WTC11 (cell line): ENCODE measurements at regions not wholly inside any gene's neighbourhood (a gene's known extent, or its start where the extent isn't known, plus 50 kb on each side); places are given as distances from the start of the nearest gene placed in this dataset.

Source experiments
- ATAC-seq: fragments of 200-7000 bp; cut with Tn5 transposase; 2 replicates; pipeline ENCODE4 v1.10.0; 2021; ENCODE audit warnings: mild to moderate bottlenecking, moderate library complexity
- CTCF ChIA-PET: fragments of 300-600 bp; sonication (Branson Sonifier 250); formaldehyde crosslinking; loops from one replicate; lab custom pipeline; 2021; ENCODE audit warnings: antibody characterized with exemption; lab: Charles Lee
- POLR2A ChIA-PET: fragments of 350-600 bp; sonication (Branson Sonifier 250); formaldehyde crosslinking; loops from one replicate; lab custom pipeline; 2021; ENCODE audit warnings: antibody characterized with exemption; lab: Charles Lee
- DNase-seq: peaks from one replicate; pipeline ENCODE4 v3.0.0; 2021; ENCODE audit warnings: low spot score
- H3K27ac Mint-ChIP-seq: 2 replicates; pipeline ENCODE4 v1.8.0; 2021; ENCODE audit warnings: mixed read lengths
- H3K27me3 Mint-ChIP-seq: 2 replicates; pipeline ENCODE4 v1.8.0; 2021; ENCODE audit warnings: low read depth, mild to moderate bottlenecking, moderate library complexity, mixed read lengths
- H3K36me3 Mint-ChIP-seq: 2 replicates; pipeline ENCODE4 v1.8.0; 2021; ENCODE audit warnings: mixed read lengths
- H3K4me1 Mint-ChIP-seq: 2 replicates; pipeline ENCODE4 v1.8.0; 2022; ENCODE audit warnings: mixed read lengths
- H3K4me3 Mint-ChIP-seq: 2 replicates; pipeline ENCODE4 v1.8.0; 2021; ENCODE audit warnings: mild to moderate bottlenecking, moderate library complexity, mixed read lengths
- H3K9me3 Mint-ChIP-seq: 2 replicates; pipeline ENCODE4 v1.8.0; 2021; ENCODE audit warnings: mixed read lengths
- CREB1 ChIP-seq: sonication (generic); formaldehyde crosslinking; IDR thresholded peaks from 2 replicates; pipeline ENCODE4 v1.8.0; 2023; ENCODE audit warnings: mild to moderate bottlenecking, missing genetic modification reagents
- ELF4 ChIP-seq: sonication (generic); formaldehyde crosslinking; IDR thresholded peaks from 2 replicates; pipeline ENCODE4 v1.8.1; 2022; ENCODE audit warnings: low read depth, mild to moderate bottlenecking, moderate library complexity, missing genetic modification reagents
- FOXJ3 ChIP-seq: sonication (generic); formaldehyde crosslinking; IDR thresholded peaks from 2 replicates; pipeline ENCODE4 v1.9.0; 2021; ENCODE audit warnings: missing genetic modification reagents, mild to moderate bottlenecking, borderline replicate concordance
- GTF2I ChIP-seq: fragments of 250-450 bp; sonication (Bioruptor Pico); conservative IDR thresholded peaks from 2 replicates; pipeline ENCODE4 v1.4.0; 2021; ENCODE audit warnings: mild to moderate bottlenecking
- NFE2L1 ChIP-seq: sonication (generic); formaldehyde crosslinking; IDR thresholded peaks from 2 replicates; pipeline ENCODE4 v1.8.1; 2023; ENCODE audit warnings: missing genetic modification reagents
- NR3C1 ChIP-seq: sonication (generic); formaldehyde crosslinking; conservative IDR thresholded peaks from 2 replicates; pipeline ENCODE4 v1.8.1; 2023; ENCODE audit warnings: low read depth, mild to moderate bottlenecking, missing genetic modification reagents
- PRRX2 ChIP-seq: fragments of 250-450 bp; sonication (Bioruptor Pico); IDR thresholded peaks from 2 replicates; pipeline ENCODE4 v1.8.0; 2021; ENCODE audit warnings: mild to moderate bottlenecking
- SMAD4 ChIP-seq: sonication (generic); formaldehyde crosslinking; IDR thresholded peaks from 2 replicates; pipeline ENCODE4 v1.8.0; 2022; ENCODE audit warnings: mild to moderate bottlenecking, missing genetic modification reagents
- SOX15 ChIP-seq: fragments of 250-450 bp; sonication (Bioruptor Pico); IDR thresholded peaks from 2 replicates; pipeline ENCODE4 v1.9.0; 2021; ENCODE audit warnings: mild to moderate bottlenecking
- ZNF232 ChIP-seq: sonication (generic); formaldehyde crosslinking; IDR thresholded peaks from 2 replicates; pipeline ENCODE4 v1.8.0; 2022; ENCODE audit warnings: mild to moderate bottlenecking, missing genetic modification reagents
- TF ChIP-seq, protein P1 (sequence below): sonication (generic); formaldehyde crosslinking; IDR thresholded peaks from 2 replicates; pipeline ENCODE4 v1.8.1; 2022; ENCODE audit warnings: missing genetic modification reagents, borderline replicate concordance
- TF ChIP-seq, protein P2 (sequence below): sonication (generic); formaldehyde crosslinking; IDR thresholded peaks from 2 replicates; pipeline ENCODE4 v1.8.0; 2023; ENCODE audit warnings: mild to moderate bottlenecking, missing genetic modification reagents
- TF ChIP-seq, protein P3 (sequence below): sonication (generic); formaldehyde crosslinking; IDR thresholded peaks from 2 replicates; pipeline ENCODE4 v1.8.1; 2022; ENCODE audit warnings: low read depth, missing genetic modification reagents, borderline replicate concordance
- TF ChIP-seq, protein P4 (sequence below): sonication (generic); formaldehyde crosslinking; conservative IDR thresholded peaks from 2 replicates; pipeline ENCODE4 v1.8.1; 2023; ENCODE audit warnings: mild to moderate bottlenecking, low read depth, missing genetic modification reagents, moderate library complexity
- TF ChIP-seq, protein P5 (sequence below): sonication (generic); formaldehyde crosslinking; conservative IDR thresholded peaks from 2 replicates; pipeline ENCODE4 v1.8.1; 2022; ENCODE audit warnings: mild to moderate bottlenecking, missing genetic modification reagents
- TF ChIP-seq, protein P6 (sequence below): sonication (generic); formaldehyde crosslinking; IDR thresholded peaks from 2 replicates; pipeline ENCODE4 v1.8.1; 2022; ENCODE audit warnings: low read depth, mild to moderate bottlenecking, moderate library complexity, missing genetic modification reagents, borderline replicate concordance
- TF ChIP-seq, protein P7 (sequence below): sonication (generic); formaldehyde crosslinking; IDR thresholded peaks from 2 replicates; pipeline ENCODE4 v1.8.1; 2023; ENCODE audit warnings: mild to moderate bottlenecking, missing genetic modification reagents, moderate library complexity
- TF ChIP-seq, protein P8 (sequence below): sonication (generic); formaldehyde crosslinking; IDR thresholded peaks from 2 replicates; pipeline ENCODE4 v1.8.1; 2023; ENCODE audit warnings: mild to moderate bottlenecking, missing genetic modification reagents
- TF ChIP-seq, protein P9 (sequence below): fragments of 250-450 bp; sonication (Bioruptor Pico); conservative IDR thresholded peaks from 2 replicates; pipeline ENCODE4 v1.9.0; 2021; ENCODE audit warnings: mild to moderate bottlenecking

DNA sequence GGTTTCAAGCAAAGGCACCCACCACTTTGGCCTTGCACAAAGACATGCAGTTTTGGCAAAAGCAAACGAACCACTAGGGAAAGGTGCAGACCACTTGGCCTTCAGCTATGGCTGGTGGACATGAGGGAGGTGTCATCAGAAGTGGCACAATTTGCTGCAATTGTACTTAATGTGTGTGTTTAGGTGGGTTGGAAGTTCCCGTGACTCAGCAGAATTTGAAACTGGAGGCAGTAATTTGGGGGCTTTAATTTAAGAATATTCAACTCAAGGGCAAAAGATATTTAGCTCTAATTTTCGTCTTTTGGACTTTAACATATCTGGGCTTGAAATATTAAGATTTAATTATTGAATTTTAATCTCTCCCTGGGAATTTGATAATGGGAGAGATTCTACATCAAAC, 115.6 kb upstream of the NOCT start:
- ChIA-PET POLR2A (no interaction called here), CTCF (no interaction called here)
- Mint-ChIP-seq H3K4me1 (0 out of 2 replicates have a peak, but pooled peaks cover 6% of the 10 kb centered on the region), H3K36me3 (no peaks in the 10 kb centered on the region), H3K4me3 (no peak overlapping the region), H3K27me3 (no peaks in the 10 kb centered on the region; the same call in 1 of the 2 replicates), H3K9me3 (no peaks in the 10 kb centered on the region), H3K27ac (peak overlapping the region; percentile 57)
- TF ChIP-seq SMAD4 (CRISPR knock-in tag) (no peak), SOX15 (no peak), PRRX2 (CRISPR knock-in tag) (no peak), FOXJ3 (CRISPR knock-in tag) (no peak), ELF4 (CRISPR knock-in tag) (no peak), GTF2I (CRISPR knock-in tag) (no peak), ZNF232 (no peak), NR3C1 (no peak), NFE2L1 (CRISPR knock-in tag) (no peak), CREB1 (no peak)
- TF ChIP-seq, protein P1, sequence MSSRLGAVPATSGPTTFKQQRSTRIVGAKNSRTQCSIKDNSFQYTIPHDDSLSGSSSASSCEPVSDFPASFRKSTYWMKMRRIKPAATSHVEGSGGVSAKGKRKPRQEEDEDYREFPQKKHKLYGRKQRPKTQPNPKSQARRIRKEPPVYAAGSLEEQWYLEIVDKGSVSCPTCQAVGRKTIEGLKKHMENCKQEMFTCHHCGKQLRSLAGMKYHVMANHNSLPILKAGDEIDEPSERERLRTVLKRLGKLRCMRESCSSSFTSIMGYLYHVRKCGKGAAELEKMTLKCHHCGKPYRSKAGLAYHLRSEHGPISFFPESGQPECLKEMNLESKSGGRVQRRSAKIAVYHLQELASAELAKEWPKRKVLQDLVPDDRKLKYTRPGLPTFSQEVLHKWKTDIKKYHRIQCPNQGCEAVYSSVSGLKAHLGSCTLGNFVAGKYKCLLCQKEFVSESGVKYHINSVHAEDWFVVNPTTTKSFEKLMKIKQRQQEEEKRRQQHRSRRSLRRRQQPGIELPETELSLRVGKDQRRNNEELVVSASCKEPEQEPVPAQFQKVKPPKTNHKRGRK (CRISPR knock-in tag): no peak
- TF ChIP-seq, protein P2, sequence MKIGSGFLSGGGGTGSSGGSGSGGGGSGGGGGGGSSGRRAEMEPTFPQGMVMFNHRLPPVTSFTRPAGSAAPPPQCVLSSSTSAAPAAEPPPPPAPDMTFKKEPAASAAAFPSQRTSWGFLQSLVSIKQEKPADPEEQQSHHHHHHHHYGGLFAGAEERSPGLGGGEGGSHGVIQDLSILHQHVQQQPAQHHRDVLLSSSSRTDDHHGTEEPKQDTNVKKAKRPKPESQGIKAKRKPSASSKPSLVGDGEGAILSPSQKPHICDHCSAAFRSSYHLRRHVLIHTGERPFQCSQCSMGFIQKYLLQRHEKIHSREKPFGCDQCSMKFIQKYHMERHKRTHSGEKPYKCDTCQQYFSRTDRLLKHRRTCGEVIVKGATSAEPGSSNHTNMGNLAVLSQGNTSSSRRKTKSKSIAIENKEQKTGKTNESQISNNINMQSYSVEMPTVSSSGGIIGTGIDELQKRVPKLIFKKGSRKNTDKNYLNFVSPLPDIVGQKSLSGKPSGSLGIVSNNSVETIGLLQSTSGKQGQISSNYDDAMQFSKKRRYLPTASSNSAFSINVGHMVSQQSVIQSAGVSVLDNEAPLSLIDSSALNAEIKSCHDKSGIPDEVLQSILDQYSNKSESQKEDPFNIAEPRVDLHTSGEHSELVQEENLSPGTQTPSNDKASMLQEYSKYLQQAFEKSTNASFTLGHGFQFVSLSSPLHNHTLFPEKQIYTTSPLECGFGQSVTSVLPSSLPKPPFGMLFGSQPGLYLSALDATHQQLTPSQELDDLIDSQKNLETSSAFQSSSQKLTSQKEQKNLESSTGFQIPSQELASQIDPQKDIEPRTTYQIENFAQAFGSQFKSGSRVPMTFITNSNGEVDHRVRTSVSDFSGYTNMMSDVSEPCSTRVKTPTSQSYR (CRISPR knock-in tag): no peak
- TF ChIP-seq, protein P3, sequence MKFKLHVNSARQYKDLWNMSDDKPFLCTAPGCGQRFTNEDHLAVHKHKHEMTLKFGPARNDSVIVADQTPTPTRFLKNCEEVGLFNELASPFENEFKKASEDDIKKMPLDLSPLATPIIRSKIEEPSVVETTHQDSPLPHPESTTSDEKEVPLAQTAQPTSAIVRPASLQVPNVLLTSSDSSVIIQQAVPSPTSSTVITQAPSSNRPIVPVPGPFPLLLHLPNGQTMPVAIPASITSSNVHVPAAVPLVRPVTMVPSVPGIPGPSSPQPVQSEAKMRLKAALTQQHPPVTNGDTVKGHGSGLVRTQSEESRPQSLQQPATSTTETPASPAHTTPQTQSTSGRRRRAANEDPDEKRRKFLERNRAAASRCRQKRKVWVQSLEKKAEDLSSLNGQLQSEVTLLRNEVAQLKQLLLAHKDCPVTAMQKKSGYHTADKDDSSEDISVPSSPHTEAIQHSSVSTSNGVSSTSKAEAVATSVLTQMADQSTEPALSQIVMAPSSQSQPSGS: no peak
- TF ChIP-seq, protein P4, sequence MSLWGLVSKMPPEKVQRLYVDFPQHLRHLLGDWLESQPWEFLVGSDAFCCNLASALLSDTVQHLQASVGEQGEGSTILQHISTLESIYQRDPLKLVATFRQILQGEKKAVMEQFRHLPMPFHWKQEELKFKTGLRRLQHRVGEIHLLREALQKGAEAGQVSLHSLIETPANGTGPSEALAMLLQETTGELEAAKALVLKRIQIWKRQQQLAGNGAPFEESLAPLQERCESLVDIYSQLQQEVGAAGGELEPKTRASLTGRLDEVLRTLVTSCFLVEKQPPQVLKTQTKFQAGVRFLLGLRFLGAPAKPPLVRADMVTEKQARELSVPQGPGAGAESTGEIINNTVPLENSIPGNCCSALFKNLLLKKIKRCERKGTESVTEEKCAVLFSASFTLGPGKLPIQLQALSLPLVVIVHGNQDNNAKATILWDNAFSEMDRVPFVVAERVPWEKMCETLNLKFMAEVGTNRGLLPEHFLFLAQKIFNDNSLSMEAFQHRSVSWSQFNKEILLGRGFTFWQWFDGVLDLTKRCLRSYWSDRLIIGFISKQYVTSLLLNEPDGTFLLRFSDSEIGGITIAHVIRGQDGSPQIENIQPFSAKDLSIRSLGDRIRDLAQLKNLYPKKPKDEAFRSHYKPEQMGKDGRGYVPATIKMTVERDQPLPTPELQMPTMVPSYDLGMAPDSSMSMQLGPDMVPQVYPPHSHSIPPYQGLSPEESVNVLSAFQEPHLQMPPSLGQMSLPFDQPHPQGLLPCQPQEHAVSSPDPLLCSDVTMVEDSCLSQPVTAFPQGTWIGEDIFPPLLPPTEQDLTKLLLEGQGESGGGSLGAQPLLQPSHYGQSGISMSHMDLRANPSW (CRISPR knock-in tag): no peak
- TF ChIP-seq, protein P5, sequence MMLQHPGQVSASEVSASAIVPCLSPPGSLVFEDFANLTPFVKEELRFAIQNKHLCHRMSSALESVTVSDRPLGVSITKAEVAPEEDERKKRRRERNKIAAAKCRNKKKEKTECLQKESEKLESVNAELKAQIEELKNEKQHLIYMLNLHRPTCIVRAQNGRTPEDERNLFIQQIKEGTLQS: no peak
- TF ChIP-seq, protein P6, sequence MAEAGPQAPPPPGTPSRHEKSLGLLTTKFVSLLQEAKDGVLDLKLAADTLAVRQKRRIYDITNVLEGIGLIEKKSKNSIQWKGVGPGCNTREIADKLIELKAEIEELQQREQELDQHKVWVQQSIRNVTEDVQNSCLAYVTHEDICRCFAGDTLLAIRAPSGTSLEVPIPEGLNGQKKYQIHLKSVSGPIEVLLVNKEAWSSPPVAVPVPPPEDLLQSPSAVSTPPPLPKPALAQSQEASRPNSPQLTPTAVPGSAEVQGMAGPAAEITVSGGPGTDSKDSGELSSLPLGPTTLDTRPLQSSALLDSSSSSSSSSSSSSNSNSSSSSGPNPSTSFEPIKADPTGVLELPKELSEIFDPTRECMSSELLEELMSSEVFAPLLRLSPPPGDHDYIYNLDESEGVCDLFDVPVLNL (CRISPR knock-in tag): no peak
- TF ChIP-seq, protein P7, sequence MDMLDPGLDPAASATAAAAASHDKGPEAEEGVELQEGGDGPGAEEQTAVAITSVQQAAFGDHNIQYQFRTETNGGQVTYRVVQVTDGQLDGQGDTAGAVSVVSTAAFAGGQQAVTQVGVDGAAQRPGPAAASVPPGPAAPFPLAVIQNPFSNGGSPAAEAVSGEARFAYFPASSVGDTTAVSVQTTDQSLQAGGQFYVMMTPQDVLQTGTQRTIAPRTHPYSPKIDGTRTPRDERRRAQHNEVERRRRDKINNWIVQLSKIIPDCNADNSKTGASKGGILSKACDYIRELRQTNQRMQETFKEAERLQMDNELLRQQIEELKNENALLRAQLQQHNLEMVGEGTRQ (CRISPR knock-in tag): no peak
- TF ChIP-seq, protein P8, sequence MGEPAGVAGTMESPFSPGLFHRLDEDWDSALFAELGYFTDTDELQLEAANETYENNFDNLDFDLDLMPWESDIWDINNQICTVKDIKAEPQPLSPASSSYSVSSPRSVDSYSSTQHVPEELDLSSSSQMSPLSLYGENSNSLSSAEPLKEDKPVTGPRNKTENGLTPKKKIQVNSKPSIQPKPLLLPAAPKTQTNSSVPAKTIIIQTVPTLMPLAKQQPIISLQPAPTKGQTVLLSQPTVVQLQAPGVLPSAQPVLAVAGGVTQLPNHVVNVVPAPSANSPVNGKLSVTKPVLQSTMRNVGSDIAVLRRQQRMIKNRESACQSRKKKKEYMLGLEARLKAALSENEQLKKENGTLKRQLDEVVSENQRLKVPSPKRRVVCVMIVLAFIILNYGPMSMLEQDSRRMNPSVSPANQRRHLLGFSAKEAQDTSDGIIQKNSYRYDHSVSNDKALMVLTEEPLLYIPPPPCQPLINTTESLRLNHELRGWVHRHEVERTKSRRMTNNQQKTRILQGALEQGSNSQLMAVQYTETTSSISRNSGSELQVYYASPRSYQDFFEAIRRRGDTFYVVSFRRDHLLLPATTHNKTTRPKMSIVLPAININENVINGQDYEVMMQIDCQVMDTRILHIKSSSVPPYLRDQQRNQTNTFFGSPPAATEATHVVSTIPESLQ (CRISPR knock-in tag): no peak
- TF ChIP-seq, protein P9, sequence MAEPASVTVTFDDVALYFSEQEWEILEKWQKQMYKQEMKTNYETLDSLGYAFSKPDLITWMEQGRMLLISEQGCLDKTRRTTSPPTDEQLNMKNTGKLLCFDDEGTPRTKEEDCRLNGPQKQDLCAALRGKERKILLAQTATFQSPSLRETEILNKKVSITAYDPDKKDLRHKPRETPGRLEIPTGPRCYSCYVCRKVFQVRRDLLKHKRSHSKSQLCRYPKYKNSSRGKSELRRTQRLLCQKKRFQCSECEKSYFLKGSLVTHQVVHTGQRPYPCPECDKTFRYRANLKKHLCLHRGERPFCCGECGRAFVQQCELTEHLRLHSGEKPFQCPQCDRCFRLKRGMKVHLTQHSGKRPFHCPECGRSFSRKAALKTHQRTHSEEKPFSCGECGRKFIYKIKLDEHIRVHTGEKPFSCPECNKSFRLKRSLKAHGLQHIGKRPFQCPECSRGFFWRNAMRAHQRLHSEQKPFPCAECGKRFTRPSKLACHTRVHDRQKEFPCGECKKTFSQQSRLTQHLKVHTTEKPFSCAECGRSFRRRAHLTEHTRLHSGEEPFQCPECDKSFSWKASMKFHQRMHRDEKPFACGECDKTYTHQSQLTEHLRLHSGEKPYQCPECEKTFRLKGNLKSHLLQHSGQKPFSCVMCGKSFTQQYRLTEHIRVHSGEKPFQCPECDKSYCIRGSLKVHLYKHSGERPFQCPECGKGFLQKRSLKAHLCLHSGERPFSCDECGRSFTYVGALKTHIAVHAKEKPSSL (CRISPR knock-in tag): no peak
- DNase-seq (no peak), ATAC-seq (no peak)
